ENCODE measurements at regions not wholly inside any gene's neighbourhood (a gene's known extent, or its start where the extent isn't known, plus 50 kb on each side); places are given as distances from the start of the nearest gene placed in this dataset.

GRCh38 chr10:120372917-120373316 is 84.1 kb upstream of the PLPP4 start:
- DNase-seq (ENCODE audit: low read depth) = no peak

- no peak for DNase-seq (ENCODE audit: low read depth)
These were observed 81.4 kb upstream of the PLPP4 start for GRCh38 chr10:120375666-120376065.

DNA sequence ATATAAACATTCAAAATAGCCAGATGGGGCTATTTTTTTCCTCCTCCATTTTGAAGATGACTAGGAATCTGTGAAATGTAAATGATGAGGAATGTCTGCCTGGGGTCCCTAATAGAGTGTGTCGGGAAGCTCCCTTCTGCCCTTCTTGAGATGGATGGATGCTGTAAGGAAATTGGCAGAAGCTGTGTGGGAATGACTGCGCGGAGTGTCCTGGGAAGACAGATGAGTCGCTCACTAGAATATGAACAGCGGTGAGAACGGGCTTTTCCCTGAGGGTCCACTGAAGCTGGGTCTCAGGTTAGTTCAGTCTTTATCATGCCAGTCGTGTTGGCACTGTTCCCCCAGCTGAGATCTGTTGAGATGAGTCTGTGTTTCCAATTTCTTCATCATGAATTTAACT is 75.1 kb upstream of the PLPP4 start:
- no peak for DNase-seq (ENCODE audit: low read depth)

DNA sequence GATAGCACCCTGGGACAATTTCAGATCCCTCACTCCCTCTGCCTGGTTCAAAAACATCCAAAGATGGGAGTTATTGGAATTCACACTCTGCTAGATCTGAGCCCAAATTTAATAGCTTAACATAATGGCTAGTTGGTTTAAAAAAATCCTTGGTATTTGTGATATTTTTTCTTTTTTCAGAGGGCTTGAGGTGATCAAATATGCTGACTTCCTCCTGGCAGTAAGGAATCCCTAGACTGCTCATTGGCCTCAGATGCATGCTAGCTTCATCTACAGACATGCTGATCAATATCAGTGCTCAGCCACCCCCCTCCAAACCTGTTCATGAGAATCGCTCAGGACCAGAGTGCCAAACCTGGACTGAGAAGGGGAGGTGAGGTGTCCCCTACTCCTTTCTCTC is 74.7 kb upstream of the PLPP4 start:
- no peak for DNase-seq (ENCODE audit: low read depth)

- DNase-seq (ENCODE audit: low read depth) = no peak
These were observed 71.0 kb upstream of the PLPP4 start for GRCh38 chr10:120385992-120386391.

- DNase-seq (ENCODE audit: low read depth) = no peak
These were observed 70.1 kb upstream of the PLPP4 start for GRCh38 chr10:120386896-120387295.

DNA sequence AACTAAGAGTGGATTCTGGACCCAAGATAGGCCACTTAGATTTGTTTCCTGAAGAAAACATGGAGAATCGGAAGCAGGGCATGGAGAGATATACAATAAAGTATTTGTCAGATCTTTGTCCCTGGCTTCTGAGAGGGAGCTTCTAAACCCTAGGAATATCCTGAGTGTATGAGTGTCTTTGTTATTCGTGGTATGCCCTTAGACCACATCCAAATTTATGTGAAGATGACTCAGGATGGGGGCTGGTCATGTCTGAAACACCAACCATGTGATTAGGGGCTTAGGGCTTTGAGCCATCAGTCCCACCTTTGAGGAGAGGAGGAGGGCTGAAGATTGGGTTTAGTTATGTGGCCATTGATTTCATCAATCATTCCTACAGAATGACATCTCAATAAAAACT is 69.7 kb upstream of the PLPP4 start:
- no peak for DNase-seq (ENCODE audit: low read depth)

- DNase-seq (ENCODE audit: low read depth) = no peak
These were observed 64.8 kb upstream of the PLPP4 start for GRCh38 chr10:120392245-120392644.

GRCh38 chr10:120392671-120393079 is 64.4 kb upstream of the PLPP4 start:
- no peak for DNase-seq (ENCODE audit: low read depth)

DNA sequence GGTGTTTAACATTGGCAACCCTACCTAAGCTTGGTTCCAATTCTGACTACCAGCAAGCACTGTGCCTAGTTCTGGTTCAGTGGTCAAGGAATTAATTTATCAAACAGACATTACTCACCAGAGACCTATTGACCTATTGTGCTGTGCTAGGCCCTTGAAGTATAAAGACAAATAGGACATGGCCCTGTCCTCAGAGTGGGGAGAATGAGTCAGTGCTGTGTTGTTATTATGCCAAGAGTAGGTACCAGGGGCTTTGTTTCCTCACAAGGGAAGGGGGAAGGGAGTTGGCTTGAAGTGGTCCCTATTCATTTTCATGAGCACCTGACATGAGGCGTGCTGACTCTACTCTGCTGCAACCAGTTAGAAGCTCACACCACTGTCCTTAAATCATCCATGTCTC is 62.6 kb upstream of the PLPP4 start:
- DNase-seq (ENCODE audit: low read depth) = no peak

DNA sequence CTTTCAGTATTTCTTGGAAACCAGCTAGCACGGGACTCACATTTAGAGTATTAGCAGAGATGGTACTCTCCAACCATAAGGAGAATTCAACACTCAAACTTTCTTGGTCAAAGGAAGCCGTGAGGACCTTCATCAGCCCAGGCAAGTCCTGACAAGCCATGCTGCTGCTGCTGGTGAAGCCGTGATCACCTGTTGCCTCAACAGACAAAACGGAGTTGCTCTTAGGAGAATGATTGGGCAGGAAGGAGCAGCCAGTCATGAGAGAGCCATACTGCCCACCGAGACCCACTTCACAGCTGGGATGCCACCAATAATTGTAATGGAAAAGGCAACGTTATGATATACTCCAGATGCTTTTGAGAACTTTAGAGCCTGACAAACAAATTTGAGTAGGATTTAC is 60.8 kb upstream of the PLPP4 start:
- DNase-seq (ENCODE audit: low read depth) = no peak

DNA sequence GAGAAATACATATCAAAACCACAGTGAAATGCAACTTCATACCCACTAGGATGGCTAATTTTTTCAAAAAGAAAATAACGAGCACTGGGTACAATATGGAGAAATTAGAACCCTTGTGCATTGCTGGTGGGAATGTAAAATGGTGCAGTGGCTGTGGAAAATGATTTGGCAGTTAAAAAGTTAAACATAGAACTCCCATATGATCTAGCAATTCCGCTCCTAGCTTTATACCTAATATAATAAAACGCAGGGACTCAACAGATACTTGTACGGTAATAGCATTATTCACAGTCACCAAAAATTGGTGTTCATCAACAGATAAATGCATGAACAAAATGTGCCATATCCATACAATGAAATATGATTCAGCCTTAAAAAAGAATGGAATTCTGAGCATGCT is 58.8 kb upstream of the PLPP4 start:
- DNase-seq (ENCODE audit: low read depth) = no peak

DNA sequence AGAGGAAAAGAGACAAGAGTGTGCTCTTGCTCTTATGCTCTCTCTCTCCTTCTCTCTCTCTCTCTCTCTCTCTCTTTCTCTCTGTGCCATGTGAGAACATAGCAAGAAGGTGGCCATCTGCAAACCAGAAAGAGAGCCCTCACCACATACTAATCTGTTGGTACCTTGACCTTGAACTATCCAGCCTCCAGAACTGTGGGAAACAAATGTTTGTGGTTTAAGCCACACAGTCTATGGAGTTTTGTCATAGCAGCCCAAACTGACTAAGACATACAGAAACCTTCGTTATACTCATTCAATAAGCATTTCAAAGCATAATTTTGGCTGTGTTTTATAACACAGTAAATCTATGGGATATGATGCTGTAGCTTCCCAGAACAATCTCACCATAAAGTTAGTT is 56.4 kb upstream of the PLPP4 start:
- DNase-seq (ENCODE audit: low read depth) = no peak

GRCh38 chr10:120402147-120402766 is 54.8 kb upstream of the PLPP4 start:
- DNase-seq (ENCODE audit: low read depth) = no peak

DNA sequence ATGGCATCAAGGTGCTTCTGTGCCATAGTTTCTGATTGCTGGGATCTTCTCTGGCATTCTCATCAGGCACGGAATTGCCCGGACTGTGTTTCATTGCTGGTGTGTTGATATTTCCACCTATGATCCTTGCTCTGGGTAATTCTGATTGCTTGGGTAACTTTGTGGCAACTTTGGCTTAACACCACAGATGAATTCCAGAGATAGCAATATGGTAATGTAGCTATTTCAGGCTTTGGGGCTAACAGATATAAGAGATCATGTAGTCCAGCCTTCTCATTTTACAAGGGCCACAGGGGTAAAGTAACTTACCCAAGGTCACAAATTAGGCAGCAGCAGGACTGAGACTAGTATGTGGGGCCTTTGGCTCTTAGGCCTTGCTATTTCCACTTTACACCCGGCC is 53.9 kb upstream of the PLPP4 start:
- no peak for DNase-seq (ENCODE audit: low read depth)

DNA sequence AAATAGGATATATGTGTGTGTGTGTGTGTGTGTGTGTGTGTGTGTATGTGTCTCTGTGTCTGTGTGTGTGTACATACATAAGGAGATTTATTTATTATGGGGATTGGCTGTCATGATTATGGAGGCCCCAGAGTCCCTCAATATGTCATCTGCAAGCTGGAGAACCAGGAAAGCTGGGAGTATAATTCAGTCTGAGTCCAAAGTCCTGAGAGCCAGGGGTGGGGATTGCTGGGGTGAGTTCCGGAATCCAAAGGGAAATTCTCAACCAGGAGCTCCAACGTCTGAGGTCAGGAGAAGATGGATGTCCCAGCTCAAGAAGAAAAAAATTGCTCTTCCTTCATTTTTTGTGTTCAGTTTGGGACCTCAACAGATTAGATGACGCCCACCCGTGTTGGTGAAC is 50.7 kb upstream of the PLPP4 start:
- DNase-seq (ENCODE audit: low read depth) = no peak
